ENCODE measurements at regions not wholly inside any gene's neighbourhood (a gene's known extent, or its start where the extent isn't known, plus 50 kb on each side); places are given as distances from the start of the nearest gene placed in this dataset.
"Not testable (repeated sequence)": the region's sequence is repeated elsewhere in the genome, so short reads cannot be mapped to it uniquely, and the experiment has no call there.

- no peak for DNase-seq
These were observed 203.1 kb downstream of the ARHGEF9 start for GRCh38 chrX:63581906-63582305.

GRCh38 chrX:63581398-63581797 is 203.6 kb downstream of the ARHGEF9 start:
- no peak for DNase-seq

- no peak for DNase-seq
These were observed 208.5 kb downstream of the ARHGEF9 start for GRCh38 chrX:63576533-63576932.

GRCh38 chrX:63575700-63576099 is 209.3 kb downstream of the ARHGEF9 start:
- DNase-seq, result not testable (repeated sequence)

- no peak for DNase-seq
These were observed 215.7 kb upstream of the SPIN4 start for GRCh38 chrX:63566856-63567255.

GRCh38 chrX:63561425-63561824 is 210.3 kb upstream of the SPIN4 start:
- DNase-seq, result peak in 6 of 51 donors; percentile 0 to 28 (median 0)

GRCh38 chrX:63560601-63561218 is 209.6 kb upstream of the SPIN4 start:
- peak in 50 of 51 donors; percentile 0 to 68 (median 29) for DNase-seq

GRCh38 chrX:63551856-63552255 is 200.7 kb upstream of the SPIN4 start:
- no peak for DNase-seq

GRCh38 chrX:63530654-63531053 is 179.5 kb upstream of the SPIN4 start:
- no peak for DNase-seq

GRCh38 chrX:63529961-63530360 is 178.8 kb upstream of the SPIN4 start:
- DNase-seq, result no peak

- no peak for DNase-seq
These were observed 175.7 kb upstream of the SPIN4 start for GRCh38 chrX:63526863-63527262.

GRCh38 chrX:63525491-63525890 is 174.4 kb upstream of the SPIN4 start:
- DNase-seq, result no peak

GRCh38 chrX:63519368-63519767 is 168.2 kb upstream of the SPIN4 start:
- not testable (repeated sequence) for DNase-seq

GRCh38 chrX:63514569-63515080 is 163.5 kb upstream of the SPIN4 start:
- DNase-seq, result no peak

- no peak for DNase-seq
These were observed 162.9 kb upstream of the SPIN4 start for GRCh38 chrX:63513825-63514568.

- no peak for DNase-seq
These were observed 160.2 kb upstream of the SPIN4 start for GRCh38 chrX:63511361-63511760.

GRCh38 chrX:63508668-63509067 is 157.5 kb upstream of the SPIN4 start:
- DNase-seq, result no peak

GRCh38 chrX:63506320-63506719 is 155.2 kb upstream of the SPIN4 start:
- no peak for DNase-seq

GRCh38 chrX:63503541-63503940 is 152.4 kb upstream of the SPIN4 start:
- DNase-seq, result no peak

- DNase-seq, result no peak
These were observed 137.6 kb upstream of the SPIN4 start for GRCh38 chrX:63488546-63489373.

- DNase-seq, result no peak
These were observed 124.1 kb upstream of the SPIN4 start for GRCh38 chrX:63475200-63475599.

- DNase-seq, result no peak
These were observed 119.9 kb upstream of the SPIN4 start for GRCh38 chrX:63471004-63471403.
